ENCODE measurements at regions not wholly inside any gene's neighbourhood (a gene's known extent, or its start where the extent isn't known, plus 50 kb on each side); places are given as distances from the start of the nearest gene placed in this dataset.

DNA sequence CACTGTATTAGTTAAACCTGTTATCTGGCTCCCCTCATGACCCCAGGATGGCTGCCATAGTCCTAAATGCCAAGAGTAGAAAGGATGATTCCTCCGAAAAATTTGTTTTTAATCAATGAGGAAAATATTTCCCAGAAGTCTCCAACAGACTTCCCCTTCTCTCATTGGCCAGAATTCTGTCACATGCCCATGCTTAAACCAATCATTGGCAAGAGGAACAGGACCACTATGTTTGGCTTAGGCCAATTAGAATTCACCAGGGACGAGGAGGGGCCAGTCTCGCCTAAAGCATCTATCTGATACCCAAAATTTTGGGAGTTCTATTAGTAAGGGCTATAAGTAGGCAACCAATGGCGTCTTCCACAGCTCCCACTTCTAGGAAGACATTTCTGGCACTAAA, 71.2 kb upstream of the IL6 start:
- DNase-seq = no peak

DNA sequence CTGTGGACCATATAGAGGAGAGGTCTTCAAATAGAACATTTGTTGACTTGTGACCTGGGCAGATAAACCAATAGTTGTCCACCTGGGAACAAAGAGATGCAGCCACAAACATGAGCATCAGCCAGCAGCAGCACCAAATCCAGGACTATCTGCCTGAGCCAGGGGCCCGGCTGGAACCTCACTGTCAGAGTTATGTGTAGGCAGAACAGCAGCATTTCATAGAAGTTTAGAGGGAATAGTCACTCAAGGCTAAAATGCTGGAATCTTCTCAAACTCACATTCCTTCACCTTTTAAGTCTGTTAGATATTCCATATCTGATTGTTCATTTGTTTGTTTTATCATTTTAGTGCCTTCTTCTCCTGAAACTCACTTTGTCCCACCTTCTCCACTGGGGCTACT, 72.2 kb upstream of the IL6 start:
- no peak for DNase-seq

DNA sequence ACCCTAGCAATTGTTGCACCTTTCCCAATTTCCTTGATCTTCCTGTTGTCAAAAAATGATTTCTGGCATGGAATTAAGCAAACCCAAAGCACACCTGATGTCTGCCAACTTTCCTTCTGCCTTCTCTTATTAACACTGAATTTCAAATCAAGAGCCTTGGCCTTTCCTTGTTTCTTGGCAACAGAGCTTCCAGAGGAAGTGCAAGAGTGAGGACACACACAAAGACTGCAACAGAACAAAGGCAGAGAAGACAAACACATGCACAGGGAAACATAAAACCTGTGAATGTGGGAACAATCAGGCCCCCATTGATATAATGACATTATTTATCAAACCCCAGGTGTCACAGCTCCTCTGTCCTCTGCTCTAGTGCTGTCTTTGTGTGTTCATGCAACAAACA, 73.0 kb upstream of the IL6 start:
- DNase-seq = no peak

DNA sequence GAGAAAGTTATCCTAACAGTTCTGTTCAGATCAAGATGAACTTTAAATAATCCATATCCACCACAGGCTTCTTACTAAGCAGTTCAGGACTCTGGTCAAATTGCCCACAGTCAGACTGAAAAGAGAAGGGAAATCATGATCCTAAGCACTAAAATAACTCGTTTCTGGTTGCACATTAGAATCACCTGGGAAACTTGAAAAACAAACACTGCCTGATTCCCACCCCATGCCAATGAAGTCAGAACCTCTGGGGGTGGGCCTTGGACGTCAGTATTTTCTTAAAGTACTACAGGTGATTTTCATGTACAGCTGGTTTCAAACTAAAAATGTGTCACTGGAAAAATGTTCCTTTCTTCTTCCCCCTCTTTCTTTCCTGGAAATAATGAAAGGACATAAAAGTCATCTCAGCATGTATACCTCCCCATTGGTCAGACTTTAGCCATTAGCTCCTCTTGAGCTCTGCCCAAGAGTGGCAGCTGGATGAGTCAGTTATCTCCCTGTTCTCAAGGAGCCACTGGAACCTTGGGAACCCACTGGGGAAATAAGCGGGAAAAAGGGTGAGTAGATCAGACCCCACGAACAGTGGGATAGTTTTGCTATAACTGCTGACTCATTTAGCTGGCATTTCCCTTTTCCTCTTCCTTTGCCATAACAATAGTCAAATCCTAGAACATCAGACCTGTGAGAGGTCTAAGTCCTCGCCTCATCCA, 75.3 kb upstream of the IL6 start:
- no peak for DNase-seq

DNA sequence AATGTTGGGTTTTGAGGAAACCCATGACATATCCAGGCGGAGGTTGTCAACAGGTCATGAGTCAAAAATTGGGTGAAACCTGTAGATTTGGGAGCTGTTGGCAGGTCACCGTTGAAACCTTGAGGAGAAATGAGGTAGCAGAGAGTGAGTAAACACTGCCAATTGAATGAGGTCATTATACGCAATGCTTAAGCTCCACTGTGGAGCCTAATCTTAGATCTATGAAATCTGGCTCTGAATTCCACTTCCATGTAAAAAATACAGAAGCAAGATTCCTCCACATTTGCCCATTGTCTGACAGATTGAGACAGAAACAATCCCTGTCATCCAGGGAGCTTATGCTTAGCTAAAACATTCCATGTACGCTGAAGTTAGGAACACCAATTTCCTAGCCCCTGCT, 76.0 kb upstream of the IL6 start:
- DNase-seq = no peak

DNA sequence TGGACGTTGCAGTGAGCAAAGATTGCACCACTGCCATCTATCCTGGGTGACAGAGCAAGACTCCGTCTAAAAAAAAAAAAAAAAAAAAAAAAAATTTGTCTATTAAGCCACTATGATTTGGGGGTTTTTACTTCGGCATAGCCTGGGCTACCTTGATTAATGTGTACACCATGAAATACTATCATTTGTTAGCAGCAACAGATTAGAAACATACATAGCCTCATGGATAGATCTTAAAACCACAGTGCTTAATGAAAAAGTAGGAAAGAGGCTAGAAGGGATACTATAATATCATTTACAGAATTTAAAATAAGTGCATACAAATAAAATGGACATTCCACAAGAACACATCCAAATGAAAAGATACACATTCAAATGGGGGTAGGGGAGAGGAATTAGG, 77.3 kb upstream of the IL6 start:
- DNase-seq = no peak

DNA sequence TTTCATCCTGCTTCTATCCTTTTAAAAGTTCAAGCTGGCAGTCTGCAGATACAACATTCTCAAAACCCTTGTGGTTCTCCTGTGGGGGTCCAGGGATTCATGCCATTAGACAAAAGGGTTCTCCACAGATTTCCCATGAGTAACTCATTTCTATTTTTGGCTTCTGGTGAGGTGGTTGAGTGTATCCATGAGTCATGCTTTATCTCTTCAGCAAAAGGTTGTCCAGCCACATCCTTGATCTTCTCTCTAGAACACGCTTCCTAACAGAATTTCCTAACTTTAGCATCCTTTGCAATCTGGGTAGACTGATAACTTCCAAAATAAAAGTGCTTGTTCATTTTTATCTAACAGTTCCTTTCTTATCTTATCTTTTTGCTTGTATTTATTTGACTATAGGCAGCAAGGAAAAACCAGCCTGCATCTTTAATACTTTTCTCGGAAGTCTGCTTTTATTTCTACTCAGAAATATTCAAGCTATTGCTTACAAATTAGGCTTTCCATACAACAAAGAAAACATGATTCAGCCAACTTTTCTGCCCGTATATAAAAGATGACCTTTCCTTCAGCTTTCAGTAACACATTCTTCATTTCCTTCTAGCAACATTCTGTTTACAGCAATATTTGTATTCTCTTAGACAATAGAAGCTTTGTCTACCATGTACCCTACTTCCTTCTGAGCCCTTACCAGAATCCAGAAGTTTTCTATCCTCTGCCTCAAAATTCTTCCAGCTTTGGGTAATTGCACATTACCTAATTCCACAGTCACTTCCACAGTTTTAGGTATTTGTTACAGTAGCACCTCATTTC, 79.3 kb upstream of the IL6 start:
- DNase-seq = peak; percentile 10

DNA sequence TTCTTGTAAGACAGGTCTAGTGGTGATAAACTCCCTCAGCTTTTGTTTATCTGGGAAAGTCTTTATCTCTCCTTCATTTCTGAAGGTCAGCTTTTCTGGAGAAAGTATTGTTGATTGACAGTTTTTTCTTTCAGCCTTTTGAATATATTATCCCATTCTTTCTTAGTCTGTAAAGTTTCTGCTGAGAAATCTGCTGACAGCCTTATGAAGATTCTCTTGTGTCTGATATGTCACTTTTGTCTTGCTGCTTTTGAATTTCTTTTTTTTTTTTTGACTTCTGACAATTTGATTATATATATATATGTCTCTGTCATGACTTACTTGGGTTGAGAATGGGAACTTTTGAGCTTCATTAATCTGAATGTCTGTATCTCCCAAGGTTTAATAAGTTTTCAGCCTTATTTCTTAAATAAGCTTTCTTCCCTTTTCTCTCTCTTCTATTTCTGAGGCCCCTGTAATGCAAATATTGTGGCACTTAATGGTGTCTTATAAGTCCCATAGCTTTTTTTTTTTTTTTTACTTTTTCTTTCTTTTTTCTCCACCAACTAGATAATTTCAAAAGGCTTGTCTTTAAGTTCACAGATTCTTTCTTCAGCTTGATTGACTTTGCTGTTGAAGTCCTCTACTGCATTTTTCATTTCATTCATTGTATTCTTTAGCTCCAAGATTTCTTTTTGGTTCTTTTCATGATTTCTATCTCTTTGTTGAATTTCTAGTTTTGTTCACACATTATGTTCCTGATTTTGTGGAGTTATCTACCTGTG, 81.4 kb upstream of the IL6 start:
- no peak for DNase-seq

DNA sequence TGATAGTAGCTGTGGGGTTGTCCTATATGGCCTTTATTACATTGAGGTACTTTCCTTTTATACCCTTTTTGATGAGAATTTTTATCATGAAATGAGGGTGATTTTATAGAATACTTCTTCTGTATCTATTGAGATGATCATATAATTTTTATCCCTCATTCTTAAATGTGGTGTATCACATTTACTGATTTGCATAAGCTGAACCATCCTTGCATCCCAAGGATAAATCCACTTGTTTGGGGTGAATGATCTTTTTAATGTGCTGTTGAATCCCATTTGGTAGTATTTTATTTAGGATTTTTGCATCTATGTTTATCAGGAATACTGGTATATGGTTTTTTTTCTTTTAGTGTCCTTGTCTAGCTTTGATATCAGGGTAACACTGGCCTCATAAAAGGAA, 84.5 kb upstream of the IL6 start:
- no peak for DNase-seq

DNA sequence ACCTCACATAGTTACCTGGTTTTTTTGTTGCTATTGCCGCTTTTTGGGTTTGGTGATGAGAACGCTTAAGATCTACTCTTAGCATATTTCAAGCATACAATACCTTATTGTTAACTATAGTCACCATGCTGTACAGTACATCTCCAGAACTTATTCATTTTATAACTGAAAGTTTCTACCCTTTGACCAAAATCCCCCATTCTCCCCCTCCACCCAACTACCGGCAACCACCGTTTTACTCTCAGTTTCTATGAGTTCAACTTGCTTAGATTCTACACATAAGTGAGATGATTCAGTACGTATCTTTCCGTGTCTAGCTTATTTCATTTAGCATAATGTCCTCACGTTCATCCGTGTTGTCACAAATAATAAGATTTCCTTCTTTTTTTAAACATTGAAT, 86.7 kb upstream of the IL6 start:
- DNase-seq = no peak

DNA sequence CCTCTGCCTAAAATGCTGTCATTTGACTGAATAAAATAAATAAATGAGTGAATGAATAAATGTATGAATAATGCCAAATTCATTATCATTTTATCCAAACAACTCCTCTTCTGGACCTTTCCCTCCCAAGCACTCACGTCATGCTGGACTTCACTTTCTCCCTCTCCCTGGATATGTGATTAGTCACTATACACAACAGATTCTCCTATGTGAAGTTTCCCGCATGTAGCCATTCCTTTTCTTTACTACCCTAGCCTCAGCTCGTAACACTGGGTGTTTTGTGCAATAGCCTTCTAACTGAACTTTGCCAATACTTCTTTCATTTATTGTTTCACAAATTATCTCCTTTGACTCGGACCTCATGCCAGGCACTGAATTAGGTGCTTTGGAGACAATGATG, 87.6 kb upstream of the IL6 start:
- no peak for DNase-seq

DNA sequence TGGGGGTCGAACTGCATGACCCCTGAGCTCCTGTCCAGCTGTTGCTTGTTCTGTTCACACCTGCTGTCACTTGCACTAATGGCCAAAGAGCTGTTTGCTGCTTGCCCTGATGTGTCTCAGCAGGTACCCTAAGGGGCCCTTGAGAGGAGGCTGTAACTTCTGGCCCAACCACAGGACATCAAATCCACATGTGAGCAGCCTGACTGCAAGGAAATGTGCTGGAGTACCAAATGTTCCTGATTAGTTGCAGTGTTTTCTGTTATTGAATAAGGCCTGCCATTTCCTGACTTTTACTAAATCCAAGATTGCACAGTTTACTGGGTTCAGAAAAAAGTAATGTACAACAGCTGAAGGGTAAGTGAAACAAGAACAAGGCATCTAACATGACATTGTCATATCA, 91.7 kb upstream of the IL6 start:
- no peak for DNase-seq

DNA sequence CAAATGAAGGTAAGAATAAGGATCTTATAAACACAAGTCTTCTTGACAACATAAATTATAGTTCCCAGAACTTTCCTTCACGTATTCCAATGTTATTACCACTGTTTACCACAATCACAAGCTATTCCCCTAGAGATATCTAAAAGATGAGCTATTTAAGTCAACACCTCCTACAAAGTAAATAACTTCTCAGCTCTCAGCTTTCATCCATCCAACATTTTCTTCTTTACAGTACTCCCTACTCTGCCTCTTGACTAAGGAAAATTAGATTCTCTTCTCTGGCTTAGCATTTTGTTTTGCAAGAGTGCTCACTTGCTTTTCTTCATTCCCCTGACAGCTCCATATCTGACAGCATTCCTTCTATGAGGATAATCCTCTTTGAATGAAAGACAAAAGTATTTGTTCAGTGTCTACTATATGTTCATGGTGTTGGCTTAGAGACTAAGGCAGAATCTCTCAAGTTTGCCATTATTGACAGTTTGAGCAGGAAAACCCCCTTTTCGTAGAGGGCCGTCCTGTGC, 93.0 kb upstream of the IL6 start:
- no peak for DNase-seq

DNA sequence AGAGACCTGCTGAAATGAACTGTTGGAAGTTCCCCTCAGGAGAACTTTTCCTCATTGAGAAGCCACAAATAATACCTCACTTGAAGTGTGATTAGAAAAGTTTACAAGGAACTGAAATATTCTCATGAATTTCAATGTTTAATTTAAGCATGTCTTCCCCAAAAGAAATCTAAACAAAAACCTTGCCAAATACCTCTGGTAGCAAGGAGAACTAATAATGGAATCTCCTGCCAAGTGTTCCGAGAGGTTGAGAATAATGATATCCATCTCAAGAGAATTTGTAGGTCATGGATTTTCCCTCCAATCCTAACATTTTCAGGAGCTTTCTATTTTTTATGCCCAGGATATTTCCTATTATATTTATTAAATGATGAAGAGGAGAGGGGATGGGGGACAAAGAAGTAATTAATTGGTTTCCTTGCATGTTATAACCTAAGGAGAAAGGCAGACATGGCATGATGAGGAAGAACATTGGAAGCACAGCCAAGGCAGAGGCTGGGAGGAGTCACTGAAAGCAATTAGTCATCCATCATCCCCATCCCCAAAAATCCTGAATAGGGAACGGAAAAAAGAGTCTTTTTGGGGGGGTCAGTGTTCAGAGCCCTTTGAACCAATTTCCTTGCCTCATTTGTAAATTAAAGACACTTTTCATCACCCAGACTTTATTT, 93.6 kb upstream of the IL6 start:
- DNase-seq = no peak

DNA sequence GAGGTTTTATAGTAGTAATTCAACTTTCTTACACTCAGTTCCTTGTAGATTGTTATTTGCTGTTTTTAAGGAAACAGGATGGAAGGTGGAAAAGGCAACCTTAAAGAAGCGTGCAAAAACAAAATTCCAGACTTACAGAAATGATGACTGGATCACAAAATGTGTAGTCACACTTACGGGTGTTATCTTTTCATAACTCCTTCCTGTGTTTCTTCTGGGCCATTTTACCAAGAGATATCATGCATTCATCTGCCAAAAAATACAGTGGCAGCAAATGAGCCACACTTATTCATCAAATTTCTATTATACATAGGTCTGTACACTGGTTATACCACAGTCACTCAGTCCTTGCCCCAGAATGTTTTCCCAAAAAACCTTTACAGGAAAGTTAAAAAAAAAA, 94.3 kb upstream of the IL6 start:
- DNase-seq = no peak

DNA sequence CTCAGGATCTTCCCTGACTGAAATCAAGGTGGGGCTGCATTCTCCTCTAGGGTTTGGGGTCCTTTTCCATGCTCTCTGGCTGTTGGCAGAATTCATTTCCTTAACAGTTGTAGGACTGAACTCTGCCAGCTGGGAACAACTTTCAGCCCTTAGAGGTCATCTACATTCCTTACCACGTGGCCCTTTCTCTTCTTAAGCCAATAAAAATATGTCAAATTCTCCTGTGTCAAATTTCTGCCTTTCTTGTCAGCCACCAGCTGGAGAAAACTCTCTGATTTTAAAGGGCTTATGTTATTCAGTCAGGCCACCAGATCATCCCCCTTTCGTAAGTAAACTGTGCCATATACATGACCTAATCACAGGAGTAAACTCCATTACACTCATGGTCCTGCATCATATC, 95.3 kb upstream of the IL6 start:
- DNase-seq = no peak

DNA sequence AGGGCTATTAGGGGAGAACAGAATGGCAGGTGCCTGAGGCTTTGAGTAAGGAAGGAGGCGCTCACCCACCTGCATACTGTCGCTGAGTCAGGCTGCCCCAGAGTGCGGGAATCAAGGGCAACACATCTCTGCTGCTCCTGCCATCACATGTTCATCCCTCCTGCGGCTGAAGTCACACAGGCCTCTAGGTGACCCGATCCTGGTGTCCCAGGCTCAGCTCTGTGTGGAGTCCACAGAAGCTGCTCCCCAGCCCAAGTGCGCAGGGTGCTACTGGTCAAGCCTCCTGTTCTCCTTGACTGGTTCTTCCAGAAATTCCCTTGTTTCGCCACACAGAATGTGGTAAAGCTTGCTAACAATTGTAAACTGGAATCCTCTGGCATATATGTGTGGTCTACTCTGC, 96.9 kb upstream of the IL6 start:
- DNase-seq = no peak

DNA sequence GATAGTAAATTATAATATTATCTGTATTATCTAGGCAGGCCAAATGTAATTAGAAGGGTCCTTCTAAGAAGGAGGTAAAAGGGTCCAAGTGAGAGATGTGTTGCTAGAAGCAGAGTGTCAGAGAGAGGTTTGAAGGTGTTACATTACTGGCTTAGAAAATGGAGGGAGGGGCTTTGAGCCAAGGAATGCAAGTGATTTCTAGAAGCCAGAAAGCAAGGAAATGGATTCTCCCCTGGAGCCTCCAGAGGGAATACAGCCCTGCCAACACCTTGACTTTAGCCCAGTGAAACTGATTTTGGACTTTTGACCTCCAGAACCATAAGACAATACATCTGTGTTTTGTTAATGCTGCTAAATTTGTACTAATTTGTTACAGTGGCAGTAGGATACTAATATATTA, 97.9 kb upstream of the IL6 start:
- no peak for DNase-seq

DNA sequence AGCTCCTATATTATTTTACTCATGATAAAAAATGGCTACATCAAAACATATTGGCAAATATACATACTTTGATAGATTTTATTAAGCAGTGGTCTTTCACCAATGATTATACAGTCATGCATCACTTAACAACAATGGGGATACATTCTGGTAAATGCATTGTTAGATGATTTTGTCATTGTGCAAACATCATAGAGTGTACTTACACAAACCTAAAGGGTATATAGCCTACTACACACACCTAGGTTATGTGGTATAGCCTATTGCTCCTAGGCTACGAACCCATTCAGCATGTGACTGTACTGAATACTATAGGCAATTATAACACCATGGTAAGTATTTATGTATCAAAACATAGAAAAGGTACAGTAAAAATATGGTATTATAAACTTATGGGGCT, 98.9 kb upstream of the IL6 start:
- DNase-seq = no peak

DNA sequence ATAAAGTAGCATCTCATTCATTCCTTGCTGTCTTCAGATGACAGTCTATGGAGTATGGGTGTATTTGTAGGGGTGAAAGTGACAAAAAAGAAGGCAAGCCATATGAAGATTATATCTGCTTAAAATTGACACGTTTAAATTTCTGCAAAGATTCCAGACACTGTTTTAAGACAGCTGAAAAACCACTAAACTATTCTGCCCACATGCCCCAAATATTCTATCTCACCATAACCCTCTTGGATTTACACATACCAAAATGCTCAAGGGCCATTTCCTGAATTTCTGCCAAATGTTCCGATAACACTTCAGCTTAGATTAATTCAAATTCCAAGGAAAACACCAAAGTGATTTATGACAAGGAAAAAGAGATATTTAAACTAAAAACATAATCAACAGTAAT, 99.9 kb upstream of the IL6 start:
- no peak for DNase-seq

DNA sequence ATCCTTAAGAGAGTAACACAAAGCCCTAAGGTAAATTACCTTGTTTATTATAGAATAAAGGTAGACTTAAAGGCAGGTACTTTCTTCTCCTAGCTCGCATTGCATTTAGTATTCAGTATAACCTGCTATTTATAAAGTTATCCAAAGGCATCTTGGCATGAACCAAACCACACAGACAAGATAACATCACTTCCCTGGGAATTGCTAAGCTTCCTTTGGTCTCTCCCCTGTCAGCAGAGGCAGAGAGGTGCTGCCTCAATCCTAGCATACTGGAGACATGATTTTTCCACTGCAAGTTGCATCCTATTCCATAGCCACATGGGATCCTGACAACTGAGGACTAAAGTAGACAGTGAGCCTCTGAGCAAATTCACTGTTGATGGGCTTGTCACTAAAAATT, 101.7 kb upstream of the IL6 start:
- DNase-seq = no peak

DNA sequence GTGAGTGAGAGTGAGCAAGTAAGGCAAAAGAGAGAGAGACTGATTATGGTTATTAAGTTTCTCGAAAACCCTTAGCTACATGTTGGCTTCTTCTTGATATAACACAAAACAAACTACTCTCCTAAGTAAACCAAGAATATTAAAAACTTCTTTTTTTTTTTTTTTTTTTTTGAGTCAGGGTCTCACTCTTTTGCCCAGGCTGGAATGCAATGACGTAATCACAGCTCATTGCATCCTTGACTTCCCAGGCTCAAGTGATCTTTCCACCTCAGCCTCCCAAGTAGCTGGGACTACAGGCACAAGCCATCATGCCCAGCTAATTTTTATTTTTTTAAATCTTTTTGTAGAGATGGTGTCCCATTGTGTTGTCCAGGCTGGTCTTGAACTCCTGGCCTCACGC, 102.2 kb upstream of the IL6 start:
- no peak for DNase-seq

DNA sequence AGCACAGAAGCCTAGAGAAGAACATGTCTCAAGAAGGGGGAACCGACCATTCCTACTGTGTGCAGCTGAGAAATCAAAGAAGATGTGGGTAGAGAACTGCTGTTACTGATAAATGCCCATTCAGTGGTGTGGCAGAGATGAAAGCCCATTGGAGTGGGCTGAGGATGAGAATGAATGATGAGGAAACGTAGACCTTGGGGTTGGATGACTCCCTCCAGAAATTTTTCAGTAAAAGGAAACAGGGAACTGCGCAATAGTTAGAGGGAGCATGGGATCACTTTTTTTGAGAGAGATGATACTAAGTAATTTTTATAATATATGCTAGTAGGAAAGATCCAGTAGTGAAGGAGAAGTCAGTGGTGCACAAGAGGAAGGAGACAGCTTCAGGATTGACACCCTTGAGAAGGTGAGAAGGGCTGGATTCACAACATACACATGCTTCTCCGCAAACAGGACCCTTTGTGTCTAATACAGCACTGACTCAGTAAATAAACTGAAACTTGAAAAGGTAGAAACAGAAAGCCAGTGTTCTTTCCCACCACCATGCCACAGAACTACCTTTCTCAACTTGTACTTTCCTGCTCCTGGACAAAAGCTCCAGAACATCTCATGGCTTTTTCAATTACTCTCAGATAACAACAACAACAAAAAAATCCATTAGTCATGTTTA, 104.7 kb upstream of the IL6 start:
- no peak for DNase-seq

Data from MV-4-11 (cell line).